GM12878 (cell line): ENCODE measurements at regions not wholly inside any gene's neighbourhood (a gene's known extent, or its start where the extent isn't known, plus 50 kb on each side); places are given as distances from the start of the nearest gene placed in this dataset.

Experiments
- ATAC-seq: fragments of 200-7000 bp; cut with Tn5 transposase; 3 replicates; pipeline ENCODE4 v1.9.1; 2020; ENCODE audit warnings: mild to moderate bottlenecking, moderate library complexity
- BruUV-seq: library from RNA; stranded (reverse); fragments of 400-500 nt; replicated peaks from 2 replicates; lab custom pipeline; 2021; lab: Mats Ljungman, UMichigan
- CTCF ChIA-PET: fragments of 300-600 bp; sonication (Branson Sonifier 250); formaldehyde crosslinking; extraction: SDS; loops from one replicate; lab custom pipeline; 2021; ENCODE audit warnings: inconsistent platforms; lab: Yijun Ruan, JAX
- POLR2A ChIA-PET: fragments of 350-600 bp; formaldehyde crosslinking; extraction: SDS; loops from one replicate; lab custom pipeline; 2021; ENCODE audit warnings: inconsistent platforms; lab: Charles Lee
- RAD21 ChIA-PET: fragments of 300-600 bp; sonication (Branson Sonifier 250); formaldehyde crosslinking; loops from one replicate; lab custom pipeline; 2023; ENCODE audit warnings: antibody characterized with exemption; ENCODE audit not compliant: unreplicated experiment; lab: Charles Lee
- SMC1A ChIA-PET: fragments of 300-600 bp; sonication (Branson Sonifier 250); formaldehyde crosslinking; loops from one replicate; lab custom pipeline; 2023; ENCODE audit not compliant: unreplicated experiment, uncharacterized antibody; lab: Charles Lee
- DNase-seq: peaks from one replicate; pipeline ENCODE4 v3.0.0-alpha.2; 2011; ENCODE audit warnings: low read depth, low spot score
- FAIRE-seq: peaks from 3 replicates; lab custom pipeline; 2011; peaks lifted over from hg19 to GRCh38; lab: Jason Lieb, UNC
- H2AFZ ChIP-seq: 2 replicates; pipeline ENCODE4 v1.6.0; 2011; ENCODE audit warnings: low read depth, low read length, control low read depth; ENCODE audit not compliant: control insufficient read depth
- H3K27ac ChIP-seq: 2 replicates; pipeline ENCODE4 v1.5.1; 2011; ENCODE audit warnings: control low read depth; ENCODE audit not compliant: control insufficient read depth, insufficient read depth
- H3K27me3 ChIP-seq, 2 experiments: replicated peaks in 1 of 2; 2 replicates each; pipeline versions ENCODE4 v1.6.0 to v1.6.1; 2011; ENCODE audit warnings: low read length in 1 of 2; ENCODE audit not compliant: control insufficient read depth in 2 of 2, insufficient read depth in 2 of 2
- H3K36me3 ChIP-seq, 2 experiments: 2 replicates each; pipeline ENCODE4 v1.5.1; 2011; ENCODE audit warnings: low read length in 1 of 2; ENCODE audit not compliant: control insufficient read depth in 2 of 2, insufficient read depth in 2 of 2
- H3K4me1 ChIP-seq: 2 replicates; pipeline ENCODE4 v1.6.1; 2011; ENCODE audit warnings: mild to moderate bottlenecking, low read length, moderate library complexity, mixed read lengths; ENCODE audit not compliant: control insufficient read depth, insufficient read depth
- H3K4me2 ChIP-seq: 2 replicates; pipeline ENCODE4 v1.6.0; 2011; ENCODE audit warnings: control low read depth; ENCODE audit not compliant: control insufficient read depth, insufficient read depth
- H3K4me3 ChIP-seq: fragments of 200-600 bp; sonication (generic); 2 replicates; pipeline ENCODE4 v1.5.1; 2016
- H3K79me2 ChIP-seq: 2 replicates; pipeline ENCODE4 v1.6.0; 2011; ENCODE audit warnings: low read length; ENCODE audit not compliant: control insufficient read depth, insufficient read depth
- H3K9ac ChIP-seq: 2 replicates; pipeline ENCODE4 v1.8.0; 2011; ENCODE audit warnings: low read length, control low read depth, mixed read lengths; ENCODE audit not compliant: control insufficient read depth, insufficient read depth
- H3K9me3 ChIP-seq: replicated peaks from 3 replicates; pipeline ENCODE4 v1.5.1; 2011; ENCODE audit warnings: mild to moderate bottlenecking, low read length; ENCODE audit not compliant: control insufficient read depth, insufficient read depth
- H4K20me1 ChIP-seq: 2 replicates; pipeline ENCODE4 v1.6.0; 2011; ENCODE audit not compliant: control insufficient read depth, insufficient read depth
- BMI1 ChIP-seq: fragments of 450-650 bp; IDR thresholded peaks from 2 replicates; pipeline ENCODE4 v1.6.1; 2016; ENCODE audit warnings: mild to moderate bottlenecking, moderate library complexity, borderline replicate concordance
- FOXK2 ChIP-seq: fragments of 450-650 bp; IDR thresholded peaks from 2 replicates; pipeline ENCODE4 v1.6.1; 2017; ENCODE audit warnings: mild to moderate bottlenecking, moderate library complexity
- HDAC2 ChIP-seq: fragments of 200-600 bp; sonication (generic); IDR thresholded peaks from 2 replicates; pipeline ENCODE4 v1.6.1; 2017
- MEF2A ChIP-seq: IDR thresholded peaks from 2 replicates; pipeline ENCODE4 v1.6.1; 2011; ENCODE audit warnings: low read depth, mild to moderate bottlenecking, low read length, moderate library complexity; ENCODE audit not compliant: insufficient read depth
- MLLT1 ChIP-seq: fragments of 450-650 bp; IDR thresholded peaks from 2 replicates; pipeline ENCODE4 v1.6.1; 2016; ENCODE audit warnings: mild to moderate bottlenecking
- MYB ChIP-seq: fragments of 150-350 bp; IDR thresholded peaks from 2 replicates; pipeline ENCODE4 v1.6.1; 2014; ENCODE audit warnings: mild to moderate bottlenecking, low read depth, low read length, borderline replicate concordance
- NFYA ChIP-seq: IDR thresholded peaks from 2 replicates; pipeline ENCODE4 v1.6.1; 2011; ENCODE audit warnings: low read depth, mild to moderate bottlenecking, low read length, improper control_type of control experiment, borderline replicate concordance
- REST ChIP-seq: IDR thresholded peaks from 2 replicates; pipeline ENCODE4 v1.6.1; 2012; ENCODE audit warnings: mild to moderate bottlenecking, low read depth, low read length
- TARDBP ChIP-seq: IDR thresholded peaks from 2 replicates; pipeline ENCODE4 v1.6.1; 2016; ENCODE audit warnings: borderline replicate concordance
- YBX1 ChIP-seq: fragments of 450-650 bp; IDR thresholded peaks from 2 replicates; pipeline ENCODE4 v1.6.1; 2016; ENCODE audit warnings: antibody characterized with exemption
- ZNF24 ChIP-seq: fragments of 450-650 bp; IDR thresholded peaks from 2 replicates; pipeline ENCODE4 v1.6.1; 2017; ENCODE audit warnings: antibody characterized with exemption, mild to moderate bottlenecking
- ZNF384 ChIP-seq: IDR thresholded peaks from 2 replicates; pipeline ENCODE4 v1.6.1; 2012; ENCODE audit warnings: low read depth, mild to moderate bottlenecking, low read length, improper control_type of control experiment, borderline replicate concordance
- WGBS: methylation state at CpG from one replicate; pipeline ENCODE4 v1.1.6; 2016; ENCODE audit warnings: low lambda C conversion rate; ENCODE audit not compliant: insufficient replicate concordance, insufficient coverage; ENCODE audit errors: missing lambda C conversion rate; 5-methylcytosine and 5-hydroxymethylcytosine counted together
- in situ Hi-C: fragments of 300-500 bp; cut with MboI; formaldehyde crosslinking; loops from 9 replicates; pipeline ENCODE4 v1.14.3; 2018; ENCODE audit warnings: mixed read lengths
- intact Hi-C: fragments of 100-400 bp; cut with micrococcal nuclease; formaldehyde crosslinking; loops from one replicate; pipeline ENCODE4 v1.14.2; 2022; ENCODE audit not compliant: unreplicated experiment

- FAIRE-seq (no peak), DNase-seq (no peak), ATAC-seq (no peak)
- TF ChIP-seq REST (no peak), ZNF384 (0 out of 2 replicates have a peak, but pooled peaks have one; percentile 22)
- Histone ChIP-seq H3K79me2 (no peaks in the 10 kb centered on the region), H3K4me1 (peaks cover 5% of the 10 kb centered on the region), H3K4me2 (no peak overlapping the region), H3K4me3 (no peak overlapping the region), H4K20me1 (no peaks in the 10 kb centered on the region), H2AFZ (no peak overlapping the region), H3K9ac (no peak overlapping the region), H3K27me3 (peaks cover 0 to 2% of the 10 kb centered on the region in 2 experiments; a peak in 3 of 4 replicates), H3K36me3 (no peaks in the 10 kb centered on the region), H3K27ac (no peak overlapping the region), H3K9me3 (no peaks in the 10 kb centered on the region)
- intact Hi-C loops (no loop called here), in situ Hi-C loops (no loop called here)
- ChIA-PET RAD21 (no interaction called here), CTCF (interaction anchor here (1.2 kb wide), 1 partner anchor 48 kb away, joined by 3 read pairs; no protein-coding TSS in a partner anchor), SMC1A (no interaction called here), POLR2A (no interaction called here)
- BruUV-seq: no TSS peak
- WGBS: 30% methylated on average over 12 of the region's 12 CpGs
Observed at GRCh38 chr17:77692571-77693161, 265.8 kb upstream of the TNRC6C start.

GRCh38 chr17:77693301-77693700 lies 265.2 kb upstream of the TNRC6C start:
- no TSS peak for BruUV-seq
- SMC1A ChIA-PET: interaction anchor here (0.6 kb wide), 1 partner anchor 855 kb away, joined by 3 read pairs; no protein-coding TSS in a partner anchor
- H4K20me1 ChIP-seq: no peaks in the 10 kb centered on the region
- no peak for FAIRE-seq
- H3K4me1 ChIP-seq: peaks cover 5% of the 10 kb centered on the region
- POLR2A ChIA-PET: no interaction called here
- RAD21 ChIA-PET: no interaction called here
- no peak overlapping the region for H3K4me2 ChIP-seq
- no peak for ATAC-seq
- H3K9me3 ChIP-seq: no peaks in the 10 kb centered on the region
- no peaks in the 10 kb centered on the region for H3K79me2 ChIP-seq
- no peak overlapping the region for H3K9ac ChIP-seq
- H3K4me3 ChIP-seq: no peak overlapping the region
- no peak overlapping the region for H2AFZ ChIP-seq
- WGBS: 51% methylated on average over 9 of the region's 9 CpGs
- no peak overlapping the region for H3K27ac ChIP-seq
- intact Hi-C loops (no loop called here), in situ Hi-C loops (no loop called here)
- H3K27me3 ChIP-seq: peaks cover 0 to 2% of the 10 kb centered on the region in 2 experiments; a peak in 3 of 4 replicates
- no peak for DNase-seq
- CTCF ChIA-PET: no interaction called here
- H3K36me3 ChIP-seq: no peaks in the 10 kb centered on the region
- TF ChIP-seq MEF2A: no peak
- no peak for TF ChIP-seq ZNF24
- TF ChIP-seq HDAC2: no peak
- TF ChIP-seq BMI1: no peak
- TF ChIP-seq MYB: no peak
- TF ChIP-seq TARDBP: no peak
- TF ChIP-seq MLLT1: no peak
- TF ChIP-seq YBX1: no peak
- TF ChIP-seq FOXK2: no peak
- TF ChIP-seq NFYA: no peak
